ENCODE measurements at regions not wholly inside any gene's neighbourhood (a gene's known extent, or its start where the extent isn't known, plus 50 kb on each side); places are given as distances from the start of the nearest gene placed in this dataset.
A peak's percentile ranks its signal among the peaks of the same experiment; 100 is the strongest.
"Not testable (repeated sequence)": the region's sequence is repeated elsewhere in the genome, so short reads cannot be mapped to it uniquely, and the experiment has no call there.

DNA sequence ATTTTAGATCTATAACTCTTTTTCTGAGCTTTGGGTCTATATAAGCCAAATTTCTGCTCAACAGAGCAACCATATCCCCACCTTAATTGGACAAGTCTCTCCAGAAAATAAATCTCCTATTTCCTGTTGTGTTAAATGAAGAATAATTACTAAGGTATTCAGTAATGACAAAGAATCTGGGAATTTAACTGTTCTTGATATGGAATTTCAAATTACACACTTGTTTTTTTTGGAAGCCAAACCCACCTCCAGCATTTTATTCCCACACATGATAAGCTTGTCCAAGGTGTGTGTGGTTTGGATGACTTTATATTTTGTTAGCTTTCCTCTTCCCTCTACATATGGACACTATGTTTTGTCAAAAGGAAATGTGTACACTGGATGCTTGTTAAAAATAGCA lies 1313.2 kb upstream of the CDH18 start:
- H3K9me3 ChIP-seq (replicated peaks; ENCODE audit: low read length); H3K4me3 ChIP-seq (ENCODE audit: low read length); H3K36me3 ChIP-seq (ENCODE audit: insufficient read depth, low read length); H3K27me3 ChIP-seq (ENCODE audit: control insufficient read depth, insufficient read depth, low read length); H3K4me2 ChIP-seq (ENCODE audit: low read length); H3K4me1 ChIP-seq (ENCODE audit: control insufficient read depth, insufficient read depth, low read length); H3K9ac ChIP-seq (ENCODE audit: low read depth, low read length): not testable (repeated sequence)

DNA sequence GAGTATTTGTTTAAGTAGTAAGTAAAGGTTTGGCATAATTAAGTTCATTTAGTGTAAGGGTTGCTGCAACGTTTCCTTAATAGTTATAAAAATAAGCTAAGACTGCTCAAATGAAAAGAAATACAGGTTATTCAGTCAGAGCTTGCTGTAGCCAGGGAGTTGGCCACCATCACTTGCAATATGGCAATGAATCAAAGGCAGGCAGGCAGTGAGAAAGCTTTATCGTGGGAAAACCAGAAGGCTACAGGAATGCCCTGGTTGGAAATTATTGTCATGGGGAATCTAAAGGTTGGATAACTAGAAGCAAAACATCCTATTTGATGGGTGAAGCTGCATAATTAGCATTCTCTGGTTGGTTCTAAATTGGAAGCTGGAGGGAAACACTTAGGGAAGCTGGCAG lies 1286.4 kb upstream of the CDH18 start:
- H3K9me3 ChIP-seq (replicated peaks; ENCODE audit: low read length); H3K27me3 ChIP-seq (ENCODE audit: control insufficient read depth, insufficient read depth, low read length); H3K4me2 ChIP-seq (ENCODE audit: low read length); H3K4me1 ChIP-seq (ENCODE audit: control insufficient read depth, insufficient read depth, low read length); H3K9ac ChIP-seq (ENCODE audit: low read depth, low read length); H3K4me3 ChIP-seq (ENCODE audit: low read length); H3K36me3 ChIP-seq (ENCODE audit: insufficient read depth, low read length): not testable (repeated sequence)

DNA sequence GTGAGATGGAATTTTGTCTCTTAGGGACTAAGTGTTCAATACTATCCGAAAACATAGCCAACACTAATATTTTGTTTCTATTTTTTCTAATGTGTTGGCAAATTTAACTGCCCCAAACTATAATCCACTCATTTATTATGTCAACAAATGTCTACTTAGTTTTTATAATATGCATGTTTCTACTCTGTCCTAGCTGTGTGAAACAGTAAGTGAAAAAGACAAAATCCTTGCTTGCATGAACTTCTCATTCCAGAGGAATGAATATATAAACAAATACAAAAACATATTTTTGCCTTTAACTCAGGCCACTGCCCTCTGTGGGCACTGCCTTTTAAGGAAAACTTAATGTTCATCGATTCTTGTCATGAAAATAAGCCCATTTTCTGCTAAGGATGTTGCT lies 1275.4 kb upstream of the CDH18 start:
- Histone ChIP-seq H3K4me3 (ENCODE audit: low read length) (no peak overlapping the region), H3K27me3 (ENCODE audit: control insufficient read depth, insufficient read depth, low read length) (no peaks in the 10 kb centered on the region), H3K9me3 (replicated peaks; ENCODE audit: low read length) (no peaks in the 10 kb centered on the region), H3K4me2 (ENCODE audit: low read length) (peak overlapping the region; percentile 40), H3K4me1 (ENCODE audit: control insufficient read depth, insufficient read depth, low read length) (peaks cover 10% of the 10 kb centered on the region), H3K36me3 (ENCODE audit: insufficient read depth, low read length) (no peaks in the 10 kb centered on the region), H3K9ac (ENCODE audit: low read depth, low read length) (no peak overlapping the region)

- H3K4me2 ChIP-seq (ENCODE audit: low read length): no peak overlapping the region
Observed at GRCh38 chr5:21254161-21254560, 1266.2 kb upstream of the CDH18 start.

GRCh38 chr5:21244982-21245381 lies 1257.0 kb upstream of the CDH18 start:
- H3K4me1 ChIP-seq (ENCODE audit: control insufficient read depth, insufficient read depth, low read length): no peaks in the 10 kb centered on the region
- H3K9me3 ChIP-seq (replicated peaks; ENCODE audit: low read length): no peaks in the 10 kb centered on the region
- H3K36me3 ChIP-seq (ENCODE audit: insufficient read depth, low read length): no peaks in the 10 kb centered on the region
- H3K27me3 ChIP-seq (ENCODE audit: control insufficient read depth, insufficient read depth, low read length): no peaks in the 10 kb centered on the region
- H3K4me3 ChIP-seq (ENCODE audit: low read length): no peak overlapping the region
- H3K9ac ChIP-seq (ENCODE audit: low read depth, low read length): no peak overlapping the region
- H3K4me2 ChIP-seq (ENCODE audit: low read length): no peak overlapping the region

More at GRCh38 chr5:21254161-21254560, 1266.2 kb upstream of the CDH18 start:
- Histone ChIP-seq H3K4me1 (ENCODE audit: control insufficient read depth, insufficient read depth, low read length) (no peaks in the 10 kb centered on the region), H3K9ac (ENCODE audit: low read depth, low read length) (no peak overlapping the region), H3K4me3 (ENCODE audit: low read length) (no peak overlapping the region), H3K9me3 (replicated peaks; ENCODE audit: low read length) (no peaks in the 10 kb centered on the region), H3K27me3 (ENCODE audit: control insufficient read depth, insufficient read depth, low read length) (no peaks in the 10 kb centered on the region), H3K36me3 (ENCODE audit: insufficient read depth, low read length) (no peaks in the 10 kb centered on the region)

DNA sequence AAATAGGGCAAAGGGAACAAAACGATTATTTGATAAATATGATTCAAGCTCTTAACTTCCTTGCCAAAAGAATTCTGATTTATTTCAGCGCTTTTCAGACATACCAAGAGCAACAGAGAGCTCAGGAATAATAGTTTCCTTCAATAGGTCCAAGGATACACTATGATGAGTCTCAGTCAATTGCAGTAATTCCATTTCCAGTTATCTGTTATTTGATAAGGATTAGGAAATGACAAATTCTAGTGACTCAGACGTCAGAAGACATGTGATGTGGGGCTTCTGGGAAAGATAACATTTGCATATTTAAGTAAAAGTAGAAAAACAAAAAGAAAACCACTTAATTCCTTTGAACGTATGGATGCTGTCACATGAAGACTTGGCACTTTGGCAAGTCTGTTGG lies 1250.8 kb upstream of the CDH18 start:
- Histone ChIP-seq H3K9me3 (replicated peaks; ENCODE audit: low read length) (no peaks in the 10 kb centered on the region), H3K9ac (ENCODE audit: low read depth, low read length) (no peak overlapping the region)

DNA sequence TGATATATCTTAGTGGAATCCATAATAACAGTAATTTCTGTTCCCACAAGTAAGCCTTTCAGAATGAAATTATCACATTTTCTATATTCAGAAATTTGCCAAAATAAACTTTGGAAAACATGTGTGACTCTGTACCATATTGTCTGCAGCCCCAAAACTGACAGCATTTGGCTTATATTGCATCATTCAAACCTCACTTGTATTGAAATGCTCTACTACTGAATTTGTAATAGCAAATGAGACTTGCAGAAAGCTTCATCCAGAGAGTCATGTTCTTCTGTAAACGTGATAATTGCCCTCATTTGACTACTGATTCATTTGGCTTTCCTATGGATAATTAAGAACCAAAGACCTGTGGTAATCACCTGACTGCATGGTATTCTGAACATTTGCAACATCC lies 1249.5 kb upstream of the CDH18 start:
- peaks cover 19% of the 10 kb centered on the region for H3K4me1 ChIP-seq (ENCODE audit: control insufficient read depth, insufficient read depth, low read length)
- H3K4me2 ChIP-seq (ENCODE audit: low read length): no peak overlapping the region
- H3K9ac ChIP-seq (ENCODE audit: low read depth, low read length): no peak overlapping the region
- no peaks in the 10 kb centered on the region for H3K27me3 ChIP-seq (ENCODE audit: control insufficient read depth, insufficient read depth, low read length)
- H3K4me3 ChIP-seq (ENCODE audit: low read length): no peak overlapping the region
- H3K36me3 ChIP-seq (ENCODE audit: insufficient read depth, low read length): no peaks in the 10 kb centered on the region
- no peaks in the 10 kb centered on the region for H3K9me3 ChIP-seq (replicated peaks; ENCODE audit: low read length)

More for the DNA sequence above, 1250.8 kb upstream of the CDH18 start:
- Histone ChIP-seq H3K4me2 (ENCODE audit: low read length) (no peak overlapping the region), H3K4me3 (ENCODE audit: low read length) (no peak overlapping the region), H3K4me1 (ENCODE audit: control insufficient read depth, insufficient read depth, low read length) (peaks cover 19% of the 10 kb centered on the region), H3K36me3 (ENCODE audit: insufficient read depth, low read length) (no peaks in the 10 kb centered on the region), H3K27me3 (ENCODE audit: control insufficient read depth, insufficient read depth, low read length) (no peaks in the 10 kb centered on the region)

DNA sequence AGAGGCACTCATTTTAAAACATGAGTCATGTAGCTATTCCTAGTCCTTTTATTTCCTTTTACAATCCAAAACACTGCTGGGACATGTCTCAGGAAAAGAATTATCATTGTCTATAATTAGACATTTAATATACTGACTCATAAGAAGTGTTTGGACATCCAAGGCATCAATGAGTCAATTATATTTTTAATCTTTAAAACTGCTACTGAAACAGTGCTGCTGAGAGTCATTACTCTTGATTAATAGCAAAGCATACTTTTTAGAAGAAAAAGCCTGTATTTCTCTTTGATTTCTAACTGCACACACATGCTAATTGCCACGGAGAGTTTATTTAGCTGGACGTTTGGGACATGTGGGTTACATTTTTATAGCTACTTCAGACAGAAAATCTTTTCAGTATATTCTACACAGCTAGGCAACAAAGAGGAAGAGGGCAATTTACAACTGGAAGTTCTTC lies 1249.0 kb upstream of the CDH18 start:
- H3K9me3 ChIP-seq (replicated peaks; ENCODE audit: low read length): no peaks in the 10 kb centered on the region
- no peak overlapping the region for H3K4me2 ChIP-seq (ENCODE audit: low read length)
- no peak overlapping the region for H3K4me3 ChIP-seq (ENCODE audit: low read length)
- H3K36me3 ChIP-seq (ENCODE audit: insufficient read depth, low read length): no peaks in the 10 kb centered on the region
- no peaks in the 10 kb centered on the region for H3K27me3 ChIP-seq (ENCODE audit: control insufficient read depth, insufficient read depth, low read length)
- H3K4me1 ChIP-seq (ENCODE audit: control insufficient read depth, insufficient read depth, low read length): peaks cover 19% of the 10 kb centered on the region
- H3K9ac ChIP-seq (ENCODE audit: low read depth, low read length): no peak overlapping the region

- Histone ChIP-seq H3K9me3 (replicated peaks; ENCODE audit: low read length) (no peaks in the 10 kb centered on the region), H3K9ac (ENCODE audit: low read depth, low read length) (no peak overlapping the region), H3K36me3 (ENCODE audit: insufficient read depth, low read length) (no peaks in the 10 kb centered on the region), H3K4me3 (ENCODE audit: low read length) (no peak overlapping the region), H3K27me3 (ENCODE audit: control insufficient read depth, insufficient read depth, low read length) (no peaks in the 10 kb centered on the region), H3K4me1 (ENCODE audit: control insufficient read depth, insufficient read depth, low read length) (peaks cover 19% of the 10 kb centered on the region), H3K4me2 (ENCODE audit: low read length) (no peak overlapping the region)
Observed at GRCh38 chr5:21236104-21236503, 1248.1 kb upstream of the CDH18 start.

- H3K4me3 ChIP-seq (ENCODE audit: low read length): no peak overlapping the region
- H3K9ac ChIP-seq (ENCODE audit: low read depth, low read length): no peak overlapping the region
- no peaks in the 10 kb centered on the region for H3K9me3 ChIP-seq (replicated peaks; ENCODE audit: low read length)
- no peaks in the 10 kb centered on the region for H3K27me3 ChIP-seq (ENCODE audit: control insufficient read depth, insufficient read depth, low read length)
- no peaks in the 10 kb centered on the region for H3K36me3 ChIP-seq (ENCODE audit: insufficient read depth, low read length)
- H3K4me1 ChIP-seq (ENCODE audit: control insufficient read depth, insufficient read depth, low read length): no peaks in the 10 kb centered on the region
- H3K4me2 ChIP-seq (ENCODE audit: low read length): no peak overlapping the region
Observed at GRCh38 chr5:21225223-21226064, 1237.4 kb upstream of the CDH18 start.

DNA sequence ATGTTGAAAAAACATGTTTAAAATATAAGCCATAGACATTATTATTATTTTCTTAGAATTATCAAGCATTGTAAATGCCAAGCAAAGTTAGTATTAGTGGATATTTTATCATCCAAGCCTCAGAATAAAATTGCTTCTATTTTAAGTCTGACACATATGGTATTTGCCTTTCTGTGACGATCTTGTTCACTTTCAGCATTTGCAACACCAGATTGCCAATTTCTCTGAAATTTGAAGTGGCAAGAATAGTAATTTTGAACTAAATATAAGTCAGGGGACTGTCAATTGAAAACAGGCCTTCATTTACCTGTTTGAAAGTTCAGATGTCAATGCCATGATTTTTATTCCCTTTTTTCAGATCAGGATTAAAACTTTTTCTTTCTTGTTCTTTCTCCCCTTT lies 1233.6 kb upstream of the CDH18 start:
- H3K4me2 ChIP-seq (ENCODE audit: low read length): no peak overlapping the region
- no peaks in the 10 kb centered on the region for H3K9me3 ChIP-seq (replicated peaks; ENCODE audit: low read length)

DNA sequence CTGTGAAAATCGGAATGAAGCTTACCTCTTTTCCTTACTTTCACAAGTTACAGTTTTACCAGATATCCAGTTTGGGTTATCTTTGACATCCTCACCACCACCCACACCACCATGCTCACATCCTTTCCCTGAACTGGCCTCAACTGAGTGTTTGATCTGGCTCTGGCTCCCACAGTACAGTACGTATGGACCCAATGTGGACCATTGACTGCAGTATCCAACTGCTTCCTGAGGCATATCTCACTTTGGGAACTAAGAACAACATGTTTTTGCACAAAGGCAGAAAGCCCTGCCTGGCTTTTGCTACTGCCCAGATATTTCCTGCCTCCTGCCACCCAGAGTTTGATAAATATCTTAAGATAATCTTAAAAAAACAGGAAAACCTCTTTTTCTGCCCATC lies 1232.0 kb upstream of the CDH18 start:
- Histone ChIP-seq H3K27me3 (ENCODE audit: control insufficient read depth, insufficient read depth, low read length) (no peaks in the 10 kb centered on the region), H3K4me3 (ENCODE audit: low read length) (no peak overlapping the region), H3K4me2 (ENCODE audit: low read length) (no peak overlapping the region), H3K4me1 (ENCODE audit: control insufficient read depth, insufficient read depth, low read length) (peaks cover 2% of the 10 kb centered on the region), H3K36me3 (ENCODE audit: insufficient read depth, low read length) (no peaks in the 10 kb centered on the region), H3K9ac (ENCODE audit: low read depth, low read length) (no peak overlapping the region), H3K9me3 (replicated peaks; ENCODE audit: low read length) (no peaks in the 10 kb centered on the region)

More for the DNA sequence above, 1233.6 kb upstream of the CDH18 start:
- Histone ChIP-seq H3K4me3 (ENCODE audit: low read length) (no peak overlapping the region), H3K27me3 (ENCODE audit: control insufficient read depth, insufficient read depth, low read length) (no peaks in the 10 kb centered on the region), H3K9ac (ENCODE audit: low read depth, low read length) (no peak overlapping the region), H3K4me1 (ENCODE audit: control insufficient read depth, insufficient read depth, low read length) (peaks cover 2% of the 10 kb centered on the region), H3K36me3 (ENCODE audit: insufficient read depth, low read length) (no peaks in the 10 kb centered on the region)
